ENCODE measurements at regions not wholly inside any gene's neighbourhood (a gene's known extent, or its start where the extent isn't known, plus 50 kb on each side); places are given as distances from the start of the nearest gene placed in this dataset.

DNA sequence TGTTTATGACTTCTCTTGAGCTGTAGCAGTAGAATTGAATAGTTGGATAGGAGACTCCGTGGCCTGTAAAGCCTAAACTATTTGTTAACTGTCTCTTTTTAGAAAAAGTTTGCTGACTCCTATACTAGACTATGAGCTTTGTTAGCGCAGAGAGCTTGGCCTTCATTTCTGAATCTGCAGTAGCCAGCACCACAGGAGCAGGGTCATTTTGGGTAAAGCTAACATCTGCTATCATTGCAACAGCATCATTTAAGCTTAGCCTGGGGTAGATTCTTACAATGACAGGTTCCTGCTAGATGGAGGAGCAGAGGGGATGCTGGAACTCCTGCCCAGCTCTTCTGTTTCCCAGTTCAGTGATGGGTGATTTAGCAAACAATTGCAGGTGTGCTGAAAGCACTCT, 133.7 kb upstream of the ASTN2 start:
- no peak for DNase-seq (ENCODE audit: low spot score)

DNA sequence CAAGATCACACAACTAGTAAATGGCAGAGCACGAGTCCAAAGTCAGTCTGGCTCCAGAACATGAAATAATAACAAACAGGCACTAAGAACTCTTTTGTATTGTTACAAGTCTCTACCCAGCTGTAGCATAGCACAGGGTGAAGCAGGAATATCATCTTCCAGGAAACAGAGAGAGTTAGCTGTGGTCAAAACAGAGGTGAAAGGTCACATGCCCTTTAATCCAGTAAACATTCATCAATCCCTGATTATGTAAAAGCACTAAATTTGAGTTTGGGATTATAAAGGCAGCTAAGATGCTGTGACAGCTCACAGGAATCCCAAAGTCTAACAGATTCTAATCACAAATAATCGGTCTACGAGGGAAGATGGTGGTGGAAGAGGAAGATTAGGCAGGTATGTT, 133.0 kb upstream of the ASTN2 start:
- DNase-seq (ENCODE audit: low spot score), result no peak

DNA sequence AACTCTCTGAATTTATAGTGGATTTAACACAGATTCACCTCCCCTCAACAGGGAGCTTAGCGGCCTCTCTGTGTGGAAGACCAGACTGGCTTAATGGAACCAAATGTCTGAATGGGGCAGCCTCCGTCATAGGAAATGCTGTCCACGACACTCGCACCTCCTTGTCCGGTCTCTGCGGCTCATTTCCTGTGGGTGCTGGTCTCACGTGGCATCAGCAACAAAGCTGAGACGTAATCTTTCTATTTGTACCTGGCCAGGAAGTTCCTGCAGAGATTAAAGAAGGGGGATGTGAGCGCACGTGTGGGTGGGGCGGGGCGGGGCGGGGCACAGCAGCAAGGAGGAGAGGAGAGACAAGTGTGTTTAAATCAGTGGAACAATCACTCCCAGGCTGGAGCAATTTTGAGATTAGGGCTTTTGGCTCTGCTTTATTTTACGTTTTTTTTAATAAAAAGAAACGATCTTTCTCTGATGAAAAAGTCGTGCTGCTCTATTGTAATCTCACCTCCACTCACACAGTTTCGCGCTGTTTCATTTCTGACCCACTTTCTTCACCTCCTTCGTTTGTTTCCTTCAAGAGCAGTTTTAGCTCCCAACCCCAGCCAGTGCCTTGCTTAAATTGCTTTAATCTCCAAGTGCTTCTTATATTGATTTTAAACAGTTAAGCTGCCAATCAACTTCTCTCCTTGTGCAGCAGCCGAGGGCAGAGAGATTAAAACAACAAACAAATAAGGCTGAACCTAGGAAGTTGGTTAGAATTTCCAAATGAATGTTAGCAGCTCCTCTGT, 132.2 kb upstream of the ASTN2 start:
- DNase-seq (ENCODE audit: low spot score), result peak; percentile 23

DNA sequence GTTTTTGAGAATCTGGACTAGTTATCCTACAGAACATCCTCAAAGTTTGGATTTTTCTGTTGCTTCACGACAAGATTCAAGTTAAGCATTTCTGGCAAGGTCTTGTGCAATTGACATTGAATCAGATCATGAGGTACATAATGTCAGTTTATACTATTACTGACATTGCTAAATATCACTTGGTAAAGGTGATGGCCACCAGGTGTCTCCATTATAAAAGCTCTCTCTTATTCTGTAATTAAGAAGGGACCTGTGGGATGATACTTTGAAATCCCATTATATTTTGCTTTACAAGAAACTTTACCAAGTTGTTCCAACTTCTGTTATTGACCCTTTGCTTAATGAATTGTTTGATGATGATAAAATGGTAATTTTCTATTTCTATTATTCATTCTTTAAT, 131.0 kb upstream of the ASTN2 start:
- no peak for DNase-seq (ENCODE audit: low spot score)

DNA sequence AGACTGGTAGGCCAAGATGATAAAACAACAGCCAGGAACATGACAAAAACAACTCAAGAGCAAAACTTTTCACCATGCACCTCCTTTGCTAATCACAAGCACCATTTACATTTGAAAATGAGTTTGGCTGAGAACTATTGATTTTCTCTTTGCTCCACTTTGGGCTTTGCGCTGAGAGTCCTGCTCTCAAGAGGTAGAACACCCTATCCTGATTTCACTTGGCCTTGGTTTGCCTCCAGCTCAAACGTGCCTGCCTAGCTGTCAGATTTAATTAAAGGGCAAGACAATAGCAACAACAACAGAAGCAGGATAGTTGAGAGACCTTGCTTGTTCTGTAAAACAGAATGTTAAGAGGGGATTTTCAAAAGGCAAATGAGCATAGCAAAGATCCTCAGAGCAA, 128.2 kb upstream of the ASTN2 start:
- no peak for DNase-seq (ENCODE audit: low spot score)

GRCh38 chr9:117542021-117542420, 127.2 kb upstream of the ASTN2 start:
- DNase-seq (ENCODE audit: low spot score), result no peak

- DNase-seq (ENCODE audit: low spot score), result no peak
Measured at GRCh38 chr9:117541181-117541580, 126.3 kb upstream of the ASTN2 start.

GRCh38 chr9:117535973-117536372, 121.1 kb upstream of the ASTN2 start:
- no peak for DNase-seq (ENCODE audit: low spot score)

DNA sequence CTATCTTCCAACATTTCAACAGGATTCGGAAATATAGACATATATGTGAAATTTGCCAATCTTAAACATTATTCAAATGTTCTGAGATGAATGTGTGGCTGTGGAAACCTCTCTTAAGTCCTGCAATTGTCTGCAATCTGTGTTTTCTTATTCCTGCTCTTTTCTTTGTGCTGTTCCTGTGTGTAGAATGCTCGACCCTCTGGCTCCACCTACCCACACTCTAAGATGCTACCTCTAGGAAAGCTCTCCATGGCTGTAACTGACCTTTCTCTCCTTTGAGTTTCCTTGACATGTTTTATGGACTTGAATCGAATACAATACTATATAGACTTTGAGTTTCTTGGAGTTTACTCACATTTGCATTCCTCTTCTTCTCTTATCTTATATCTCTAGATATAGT, 120.6 kb upstream of the ASTN2 start:
- DNase-seq (ENCODE audit: low spot score), result peak; percentile 17

- DNase-seq (ENCODE audit: low spot score), result no peak
Measured at GRCh38 chr9:117528225-117528624, 113.4 kb upstream of the ASTN2 start.

DNA sequence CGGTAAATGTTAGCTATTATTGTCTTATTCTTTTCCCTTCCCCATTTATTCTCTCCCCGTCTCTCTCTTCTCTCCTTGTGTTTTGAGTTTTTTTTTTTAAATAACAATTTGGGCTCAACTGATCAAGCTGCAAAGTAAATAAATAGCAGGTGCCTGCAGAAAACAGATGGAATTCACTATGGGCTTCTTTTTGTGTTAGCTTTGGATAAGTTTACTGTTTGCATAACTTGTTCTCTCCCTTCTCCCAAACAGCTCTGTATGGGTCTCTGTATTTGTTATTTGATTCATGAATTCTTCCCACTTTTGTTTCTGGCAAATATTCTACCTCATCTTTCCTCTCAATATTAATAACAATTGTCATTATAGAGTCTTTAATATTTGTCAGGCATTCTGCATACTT, 111.8 kb upstream of the ASTN2 start:
- DNase-seq (ENCODE audit: low spot score), result no peak

- DNase-seq (ENCODE audit: low spot score), result no peak
Measured at GRCh38 chr9:117523531-117524153, 108.8 kb upstream of the ASTN2 start.

- DNase-seq (ENCODE audit: low spot score), result no peak
Measured at GRCh38 chr9:117521293-117521692, 106.4 kb upstream of the ASTN2 start.

DNA sequence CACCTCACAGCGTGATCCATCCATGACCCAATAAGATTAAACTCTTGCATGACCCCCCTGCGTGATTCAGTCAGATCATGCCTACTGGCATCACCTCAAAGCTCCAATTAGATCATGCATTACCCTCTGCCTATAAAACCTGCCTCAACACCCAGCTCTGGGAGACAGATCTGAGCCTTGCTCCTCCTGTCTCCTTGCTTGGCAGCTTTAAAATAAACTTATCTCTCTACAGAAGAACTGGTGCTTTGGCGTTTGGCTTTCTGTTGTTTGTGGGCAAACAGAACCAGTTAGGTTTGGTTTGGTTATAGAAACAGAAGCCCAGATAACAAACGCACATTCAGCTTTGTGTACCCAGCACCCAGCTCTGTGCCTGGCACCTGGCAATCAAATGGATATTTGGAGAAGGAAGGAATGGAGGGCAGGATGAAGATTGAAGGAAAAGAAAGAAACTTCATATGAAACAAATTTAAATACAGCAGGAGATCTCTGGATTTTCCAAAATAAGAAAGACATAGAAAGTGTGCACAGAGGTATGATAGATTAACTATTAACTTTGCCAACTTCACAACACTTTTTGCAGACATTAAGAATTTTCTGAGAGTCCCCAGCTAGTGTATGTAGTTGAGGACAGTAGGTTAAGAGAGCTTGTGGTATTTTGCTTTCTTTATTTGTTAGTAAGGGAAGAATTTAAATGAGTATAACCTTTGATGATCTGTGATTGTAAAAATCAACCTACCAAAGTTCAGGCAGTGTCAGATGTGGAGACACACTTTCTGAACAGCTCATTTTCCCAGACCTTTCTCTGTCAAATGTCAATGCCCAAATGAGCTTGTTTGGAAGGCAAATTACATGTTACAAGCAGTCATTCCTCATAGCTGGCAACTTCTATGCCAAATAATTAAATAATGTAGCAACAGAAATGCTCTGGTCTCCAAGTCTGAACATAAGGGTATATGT, 102.1 kb upstream of the ASTN2 start:
- DNase-seq (ENCODE audit: low spot score), result no peak

DNA sequence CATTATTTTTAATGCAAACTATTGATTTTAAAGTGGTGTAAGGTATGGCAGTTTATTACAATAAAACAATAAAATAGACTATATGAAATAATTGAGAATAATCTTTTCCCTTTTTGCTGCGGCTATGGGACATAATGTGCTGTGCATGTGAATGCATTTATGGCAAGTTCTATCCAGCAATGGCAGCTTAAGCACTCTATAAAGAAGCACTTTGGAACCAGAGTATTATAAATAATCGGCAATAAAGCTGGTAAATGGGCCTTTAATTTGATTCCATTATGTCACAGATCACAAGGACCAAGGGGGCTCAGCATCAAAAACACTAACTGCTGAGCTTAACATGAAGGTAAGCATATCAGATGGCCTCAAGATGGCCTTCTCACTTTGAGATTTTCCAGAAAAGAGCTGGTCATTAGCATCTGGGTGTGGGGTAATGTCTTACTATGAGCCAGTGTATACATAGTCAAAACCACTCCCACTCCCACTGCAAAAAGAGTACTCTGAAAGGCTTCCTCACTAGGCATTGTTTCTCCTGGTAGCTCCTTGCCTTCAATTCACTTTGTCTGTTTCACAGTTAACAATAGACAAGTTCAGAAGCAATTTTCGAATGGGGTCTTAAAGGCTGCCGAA, 97.1 kb upstream of the ASTN2 start:
- DNase-seq (ENCODE audit: low spot score), result no peak

- DNase-seq (ENCODE audit: low spot score), result no peak
Measured at GRCh38 chr9:117496307-117496706, 81.5 kb upstream of the ASTN2 start.

GRCh38 chr9:117494401-117495090, 79.7 kb upstream of the ASTN2 start:
- DNase-seq (ENCODE audit: low spot score), result no peak

- no peak for DNase-seq (ENCODE audit: low spot score)
Measured at GRCh38 chr9:117492476-117492875, 77.6 kb upstream of the ASTN2 start.

DNA sequence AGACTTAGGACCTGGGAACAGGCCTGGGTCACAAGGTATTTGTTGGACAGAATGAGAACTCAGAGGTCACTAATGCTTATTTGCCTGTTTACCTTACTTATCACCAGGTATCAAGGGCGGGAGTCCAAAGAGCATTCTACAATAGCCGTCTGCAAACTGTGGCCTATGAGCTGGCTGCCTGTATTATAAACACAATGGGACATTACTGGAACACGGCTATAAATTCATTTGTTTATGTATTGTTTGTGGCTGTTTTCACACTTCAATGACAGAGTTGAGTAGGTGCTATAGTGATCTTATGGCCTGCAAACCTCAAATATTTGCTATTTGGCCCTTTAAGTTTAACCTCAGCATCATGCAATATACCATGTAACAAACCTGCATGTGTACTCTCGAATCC, 76.6 kb upstream of the ASTN2 start:
- DNase-seq (ENCODE audit: low spot score), result no peak

DNA sequence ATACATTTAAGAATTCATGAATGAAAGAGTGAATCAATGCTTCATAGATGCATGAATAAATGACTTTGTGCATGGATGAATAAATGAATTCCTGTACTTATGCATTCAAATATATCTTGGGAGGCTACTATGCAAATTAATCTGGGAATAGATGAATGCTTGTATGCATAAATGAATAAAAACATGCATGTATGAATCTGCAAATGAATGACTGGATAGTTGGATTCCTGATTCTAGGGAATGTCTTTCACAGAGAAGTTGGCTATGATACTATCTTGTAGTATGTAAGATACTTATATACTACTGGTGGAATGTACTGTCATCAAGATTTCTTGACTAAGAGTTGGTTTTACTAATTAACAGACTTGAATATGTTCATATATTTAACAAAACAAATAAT, 75.3 kb upstream of the ASTN2 start:
- no peak for DNase-seq (ENCODE audit: low spot score)

DNA sequence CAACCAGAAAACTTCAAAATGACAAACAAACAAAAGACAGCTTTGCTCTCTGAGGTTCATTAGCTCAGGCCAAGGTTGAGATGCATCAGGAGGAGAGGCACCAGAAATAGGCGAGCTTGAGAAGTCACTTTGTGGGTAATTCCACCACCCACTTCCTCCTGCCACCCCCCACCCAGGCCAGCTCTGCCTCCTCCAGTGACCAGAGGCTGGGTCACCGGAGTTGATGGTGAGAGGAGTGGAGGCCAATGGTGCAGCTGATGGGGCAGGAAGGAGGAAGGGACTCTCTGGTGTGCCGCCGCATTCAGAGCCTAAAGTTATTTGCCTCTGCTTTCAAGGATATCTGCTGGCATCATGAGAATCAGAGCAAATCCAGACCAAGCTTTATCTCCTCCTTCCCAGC, 73.8 kb upstream of the ASTN2 start:
- DNase-seq (ENCODE audit: low spot score), result no peak

Measured in iPS-NIHi11 (cell line).